AG10803 (cell line): ENCODE measurements at regions not wholly inside any gene's neighbourhood (a gene's known extent, or its start where the extent isn't known, plus 50 kb on each side); places are given as distances from the start of the nearest gene placed in this dataset.
A peak's percentile ranks its signal among the peaks of the same experiment; 100 is the strongest.

ENCODE experiments used
- DNase-seq: peaks from one replicate; pipeline ENCODE4 v3.0.0; 2010; ENCODE audit warnings: low read depth
- H3K4me3 ChIP-seq: 2 replicates; pipeline ENCODE4 v1.5.1; 2011; ENCODE audit warnings: mild to moderate bottlenecking, low read length, control low read depth
- CTCF ChIP-seq: conservative IDR thresholded peaks from 2 replicates; pipeline ENCODE4 v1.5.1; 2011; ENCODE audit warnings: mild to moderate bottlenecking, low read length, control low read depth, inconsistent platforms

DNA sequence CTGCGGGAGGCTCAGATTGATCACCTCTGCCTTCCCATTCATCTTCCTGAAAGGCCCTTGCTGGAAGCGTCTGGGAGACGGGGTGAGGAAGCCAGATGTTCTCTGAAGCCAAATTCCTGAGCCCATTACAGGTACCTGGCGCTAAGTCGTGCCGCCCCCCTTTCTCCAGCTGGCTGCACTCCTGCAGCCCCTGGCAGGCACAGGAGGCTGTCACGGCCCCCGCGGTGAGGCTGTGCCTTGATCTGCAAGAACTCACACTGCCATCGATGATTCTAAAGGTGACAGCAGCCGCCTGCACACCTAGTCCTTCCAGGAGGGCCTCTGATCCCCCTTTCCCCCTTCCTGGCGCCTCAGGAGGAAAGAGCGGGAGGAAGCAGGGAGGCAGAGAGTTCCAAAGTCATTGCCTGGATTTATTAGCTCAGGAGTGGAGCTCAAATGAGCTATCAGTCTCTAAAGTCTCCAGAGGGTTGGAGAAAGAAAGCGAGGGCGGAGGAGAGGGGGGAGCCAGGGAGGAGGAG lies 106.9 kb downstream of the RFLNA start:
- DNase-seq, result no peak
- no peak overlapping the region for H3K4me3 ChIP-seq
- no peak for TF ChIP-seq CTCF

GRCh38 chr12:124400124-124400523 lies 105.2 kb downstream of the RFLNA start:
- DNase-seq, result no peak
- H3K4me3 ChIP-seq, result no peak overlapping the region
- no peak for TF ChIP-seq CTCF

DNA sequence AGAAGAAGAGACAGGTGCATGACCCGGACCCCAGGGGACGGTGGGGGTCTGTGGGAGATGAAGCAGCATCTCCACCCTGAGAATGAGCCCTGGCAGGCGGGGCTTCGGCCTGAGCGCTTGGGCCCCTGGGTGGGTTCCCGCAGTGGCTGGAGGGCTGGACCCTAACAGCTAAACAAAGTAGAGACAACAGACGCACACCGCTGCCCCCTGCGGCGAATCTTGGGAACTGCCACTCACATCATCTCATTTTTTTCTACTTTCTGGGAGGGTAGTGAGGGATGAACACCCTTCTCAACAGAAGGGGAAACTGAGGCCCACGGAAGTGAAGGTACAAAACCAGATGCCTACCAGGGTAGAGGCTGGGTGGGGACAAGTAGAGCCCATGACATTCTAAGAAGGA lies 104.7 kb downstream of the RFLNA start:
- H3K4me3 ChIP-seq, result no peak overlapping the region
- DNase-seq, result no peak
- peak; percentile 69 for TF ChIP-seq CTCF

GRCh38 chr12:124398578-124399227 lies 103.8 kb downstream of the RFLNA start:
- TF ChIP-seq CTCF, result no peak; the same call in 1 of the 2 replicates
- DNase-seq, result no peak
- no peak overlapping the region for H3K4me3 ChIP-seq

DNA sequence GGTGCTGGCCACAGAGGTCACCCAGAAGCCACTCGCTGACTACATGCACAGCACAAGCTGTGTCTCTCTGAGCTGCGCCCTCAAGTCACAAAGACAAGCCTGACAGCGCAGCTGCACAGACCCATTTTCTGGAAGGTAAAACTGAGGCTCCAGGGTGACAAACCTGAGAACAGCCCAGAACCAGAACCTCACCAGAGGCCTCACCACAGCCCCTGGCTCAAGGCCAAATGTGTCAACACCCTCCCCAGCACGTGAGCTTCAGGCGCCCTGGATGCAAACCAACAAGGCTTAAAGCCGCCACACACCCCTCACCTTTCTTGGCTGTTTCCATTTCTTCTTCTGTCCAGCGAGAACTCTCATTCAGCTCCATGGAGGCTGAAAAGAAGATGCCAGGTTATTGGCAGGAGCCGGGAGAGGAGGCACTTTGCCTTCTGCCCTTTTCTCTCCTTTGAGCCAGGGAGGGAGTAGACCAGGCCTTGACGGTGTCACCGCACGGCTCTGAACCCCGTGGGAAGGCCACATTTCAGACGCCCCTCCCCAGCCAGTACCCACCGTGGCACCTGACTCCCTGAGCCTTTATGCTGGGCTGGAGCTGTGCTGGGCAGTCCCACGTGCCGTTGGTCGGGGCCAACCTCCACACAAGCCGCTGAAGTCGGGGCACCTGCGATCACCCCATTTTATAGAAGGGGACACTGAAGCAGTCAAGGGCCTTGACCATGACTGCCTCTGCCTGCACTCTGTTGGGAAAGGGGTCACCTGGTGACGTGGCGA lies 103.1 kb downstream of the RFLNA start:
- no peak overlapping the region for H3K4me3 ChIP-seq
- TF ChIP-seq CTCF, result no peak
- DNase-seq, result peak; percentile 58

- TF ChIP-seq CTCF, result no peak
- no peak for DNase-seq
Measured at GRCh38 chr12:124397399-124397679, 102.4 kb downstream of the RFLNA start.

More at GRCh38 chr12:124397399-124397679, 102.4 kb downstream of the RFLNA start:
- H3K4me3 ChIP-seq, result no peak overlapping the region
